Lung microvascular endothelial cell (primary cell): ENCODE measurements at regions not wholly inside any gene's neighbourhood (a gene's known extent, or its start where the extent isn't known, plus 50 kb on each side); places are given as distances from the start of the nearest gene placed in this dataset.

Source experiments
- DNase-seq, 2 donors: peaks; one replicate each; pipeline versions ENCODE4 v3.0.0 to v3.0.0-alpha.2; 2010; ENCODE audit warnings: low read depth in 2 of 2

- DNase-seq: no peak
Measured at GRCh38 chr6:44705596-44705995, 318.1 kb downstream of the CDC5L start.

GRCh38 chr6:44706011-44706410, 318.5 kb downstream of the CDC5L start:
- DNase-seq: no peak

GRCh38 chr6:44708208-44708607, 320.7 kb downstream of the CDC5L start:
- no peak for DNase-seq

GRCh38 chr6:44712353-44713111, 325.0 kb downstream of the CDC5L start:
- DNase-seq: no peak

GRCh38 chr6:44715188-44715587, 327.7 kb downstream of the CDC5L start:
- no peak for DNase-seq

- no peak for DNase-seq
Measured at GRCh38 chr6:44715925-44716324, 328.4 kb downstream of the CDC5L start.

- DNase-seq: no peak
Measured at GRCh38 chr6:44717431-44717830, 329.9 kb downstream of the CDC5L start.

GRCh38 chr6:44721954-44722578, 334.6 kb downstream of the CDC5L start:
- DNase-seq: no peak

GRCh38 chr6:44722736-44723135, 335.2 kb downstream of the CDC5L start:
- no peak for DNase-seq

GRCh38 chr6:44723439-44724197, 336.1 kb downstream of the CDC5L start:
- no peak for DNase-seq

- peak; percentile 51 to 71 for DNase-seq
Measured at GRCh38 chr6:44725070-44725469, 337.6 kb downstream of the CDC5L start.

GRCh38 chr6:44727651-44728630, 340.4 kb downstream of the CDC5L start:
- no peak for DNase-seq

- peak; percentile 37 for DNase-seq
Measured at GRCh38 chr6:44730771-44731391, 343.4 kb downstream of the CDC5L start.

- no peak for DNase-seq
Measured at GRCh38 chr6:44731485-44732095, 344.1 kb downstream of the CDC5L start.

GRCh38 chr6:44732243-44732642, 344.7 kb downstream of the CDC5L start:
- no peak for DNase-seq

GRCh38 chr6:44733126-44733525, 345.6 kb downstream of the CDC5L start:
- DNase-seq: no peak

GRCh38 chr6:44733868-44734267, 346.4 kb downstream of the CDC5L start:
- no peak for DNase-seq

GRCh38 chr6:44734886-44735629, 347.6 kb downstream of the CDC5L start:
- DNase-seq: no peak

- peak in 1 of 2 donors; percentile 12 for DNase-seq
Measured at GRCh38 chr6:44735630-44735963, 348.1 kb downstream of the CDC5L start.

GRCh38 chr6:44737341-44737740, 349.8 kb downstream of the CDC5L start:
- DNase-seq: no peak
